ENCODE measurements at regions not wholly inside any gene's neighbourhood (a gene's known extent, or its start where the extent isn't known, plus 50 kb on each side); places are given as distances from the start of the nearest gene placed in this dataset.

DNA sequence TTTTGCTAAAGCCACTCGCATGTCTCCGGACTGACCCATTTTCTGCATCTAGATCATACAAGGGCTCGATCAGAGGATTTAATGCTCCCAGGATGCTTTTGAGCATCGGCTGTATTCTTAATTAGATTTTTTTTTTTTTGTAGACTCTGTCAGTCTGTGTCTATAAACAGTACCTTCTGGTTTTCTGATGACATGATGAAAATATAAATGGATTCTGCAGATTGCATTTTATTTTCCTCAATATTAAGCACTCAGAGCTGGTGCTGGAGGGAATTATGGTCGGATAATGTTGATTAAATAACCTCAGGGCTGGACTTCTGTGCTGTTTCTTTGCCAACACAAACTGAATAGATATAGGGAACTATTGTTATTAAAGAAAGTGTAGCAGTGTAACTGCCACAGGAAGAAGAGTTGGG, 57.1 kb upstream of the LIMCH1 start:
- DNase-seq (ENCODE audit: low read depth), result no peak
- H3K4me3 ChIP-seq (ENCODE audit: low read depth, low read length), result no peak overlapping the region
- no peaks in the 10 kb centered on the region for H3K36me3 ChIP-seq (ENCODE audit: control insufficient read depth, insufficient read depth, low read length)
- TF ChIP-seq, protein P1, sequence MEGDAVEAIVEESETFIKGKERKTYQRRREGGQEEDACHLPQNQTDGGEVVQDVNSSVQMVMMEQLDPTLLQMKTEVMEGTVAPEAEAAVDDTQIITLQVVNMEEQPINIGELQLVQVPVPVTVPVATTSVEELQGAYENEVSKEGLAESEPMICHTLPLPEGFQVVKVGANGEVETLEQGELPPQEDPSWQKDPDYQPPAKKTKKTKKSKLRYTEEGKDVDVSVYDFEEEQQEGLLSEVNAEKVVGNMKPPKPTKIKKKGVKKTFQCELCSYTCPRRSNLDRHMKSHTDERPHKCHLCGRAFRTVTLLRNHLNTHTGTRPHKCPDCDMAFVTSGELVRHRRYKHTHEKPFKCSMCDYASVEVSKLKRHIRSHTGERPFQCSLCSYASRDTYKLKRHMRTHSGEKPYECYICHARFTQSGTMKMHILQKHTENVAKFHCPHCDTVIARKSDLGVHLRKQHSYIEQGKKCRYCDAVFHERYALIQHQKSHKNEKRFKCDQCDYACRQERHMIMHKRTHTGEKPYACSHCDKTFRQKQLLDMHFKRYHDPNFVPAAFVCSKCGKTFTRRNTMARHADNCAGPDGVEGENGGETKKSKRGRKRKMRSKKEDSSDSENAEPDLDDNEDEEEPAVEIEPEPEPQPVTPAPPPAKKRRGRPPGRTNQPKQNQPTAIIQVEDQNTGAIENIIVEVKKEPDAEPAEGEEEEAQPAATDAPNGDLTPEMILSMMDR (IDR thresholded peaks at IDR 0.05; ENCODE audit: insufficient read depth, low read length, severe bottlenecking), result no peak
- H3K27me3 ChIP-seq (ENCODE audit: control insufficient read depth, insufficient read depth, low read length), result no peaks in the 10 kb centered on the region
- FAIRE-seq, result no peak

DNA sequence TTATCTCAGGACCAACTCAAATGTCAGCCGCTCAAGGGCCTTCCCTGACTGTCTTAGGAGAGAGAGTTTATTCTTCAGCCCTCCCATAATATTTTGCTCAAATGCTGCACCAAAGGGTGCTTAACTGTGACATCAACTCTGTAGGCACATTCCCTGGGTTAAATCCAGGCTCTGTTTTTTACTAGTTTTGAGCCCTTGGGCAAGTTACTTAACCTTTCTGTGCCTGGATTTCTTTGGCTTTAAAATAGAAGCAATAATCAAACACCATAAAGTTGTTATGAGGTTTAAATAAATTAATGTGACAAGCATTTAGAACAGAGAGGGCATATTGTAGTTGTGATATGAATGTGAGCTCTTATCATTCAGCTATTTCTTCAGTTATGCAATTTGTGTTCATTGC, 54.2 kb upstream of the LIMCH1 start:
- FAIRE-seq (no peak), DNase-seq (ENCODE audit: low read depth) (no peak)
- TF ChIP-seq, protein P1 (IDR thresholded peaks at IDR 0.05; ENCODE audit: insufficient read depth, low read length, severe bottlenecking), result no peak
- Histone ChIP-seq H3K27me3 (ENCODE audit: control insufficient read depth, insufficient read depth, low read length) (no peaks in the 10 kb centered on the region), H3K4me3 (ENCODE audit: low read depth, low read length) (no peak overlapping the region), H3K36me3 (ENCODE audit: control insufficient read depth, insufficient read depth, low read length) (no peaks in the 10 kb centered on the region)

GRCh38 chr4:41485041-41485440, 52.9 kb upstream of the LIMCH1 start:
- Histone ChIP-seq H3K4me3 (ENCODE audit: low read depth, low read length) (no peak overlapping the region), H3K36me3 (ENCODE audit: control insufficient read depth, insufficient read depth, low read length) (no peaks in the 10 kb centered on the region), H3K27me3 (ENCODE audit: control insufficient read depth, insufficient read depth, low read length) (no peaks in the 10 kb centered on the region)
- TF ChIP-seq, protein P1 (IDR thresholded peaks at IDR 0.05; ENCODE audit: insufficient read depth, low read length, severe bottlenecking), result no peak
- no peak for DNase-seq (ENCODE audit: low read depth)
- no peak for FAIRE-seq

GRCh38 chr4:41487868-41488440, 50.0 kb upstream of the LIMCH1 start:
- no peak for FAIRE-seq
- no peaks in the 10 kb centered on the region for H3K36me3 ChIP-seq (ENCODE audit: control insufficient read depth, insufficient read depth, low read length)
- H3K4me3 ChIP-seq (ENCODE audit: low read depth, low read length), result no peak overlapping the region
- no peaks in the 10 kb centered on the region for H3K27me3 ChIP-seq (ENCODE audit: control insufficient read depth, insufficient read depth, low read length)
- TF ChIP-seq, protein P1 (IDR thresholded peaks at IDR 0.05; ENCODE audit: insufficient read depth, low read length, severe bottlenecking), result no peak
- DNase-seq (ENCODE audit: low read depth), result no peak
